HG03565 (cell line): ENCODE measurements at regions not wholly inside any gene's neighbourhood (a gene's known extent, or its start where the extent isn't known, plus 50 kb on each side); places are given as distances from the start of the nearest gene placed in this dataset.
"Not testable (repeated sequence)": the region's sequence is repeated elsewhere in the genome, so short reads cannot be mapped to it uniquely, and the experiment has no call there.

Experiments used
- ATAC-seq: cut with Tn5 transposase; IDR thresholded peaks from one replicate; pipeline ENCODE4 v1.9.1; 2021; ENCODE audit warnings: mild to moderate bottlenecking, moderate library complexity; ENCODE audit not compliant: unreplicated experiment

GRCh38 chrY:14344648-14345333 is 179.5 kb upstream of the NLGN4Y start:
- peak; percentile 57 for ATAC-seq

- ATAC-seq: no peak
Observed at GRCh38 chrY:14351590-14351989, 172.7 kb upstream of the NLGN4Y start.

GRCh38 chrY:14356154-14356553 is 168.2 kb upstream of the NLGN4Y start:
- ATAC-seq: no peak

DNA sequence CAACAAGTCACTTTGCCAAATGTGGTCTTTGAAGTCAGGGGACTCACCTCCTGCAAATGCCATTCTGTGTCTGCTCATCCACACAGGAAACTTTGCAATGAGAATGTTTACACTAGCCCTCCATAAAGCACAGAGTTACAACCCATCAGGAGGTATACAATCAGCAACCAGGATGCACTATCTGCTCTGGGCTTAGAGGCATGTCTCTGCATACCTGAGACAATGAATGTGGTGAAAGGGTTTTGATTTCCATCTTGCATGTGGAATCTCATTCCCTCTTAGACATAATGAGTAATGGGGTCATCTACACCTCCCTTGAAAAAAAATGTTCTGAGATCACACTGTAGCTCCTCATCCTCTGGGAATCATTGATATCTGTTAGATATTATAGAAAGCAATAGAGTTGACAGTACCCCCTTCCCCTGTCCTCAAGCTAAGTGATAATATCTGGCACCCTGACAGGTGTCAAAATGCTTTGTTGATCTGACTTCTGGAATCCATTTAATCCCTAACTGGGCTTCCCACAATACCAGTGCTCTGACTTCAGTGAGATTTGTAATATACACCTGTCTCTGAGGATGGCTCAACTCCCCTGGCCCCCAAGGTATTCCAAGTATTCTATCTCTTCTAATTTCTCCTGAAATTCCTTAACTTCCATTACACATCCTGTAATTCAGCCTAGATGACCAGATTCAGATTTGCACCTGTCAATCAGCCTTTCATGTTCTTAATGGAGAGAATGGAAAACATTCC is 163.4 kb upstream of the NLGN4Y start:
- ATAC-seq: no peak

DNA sequence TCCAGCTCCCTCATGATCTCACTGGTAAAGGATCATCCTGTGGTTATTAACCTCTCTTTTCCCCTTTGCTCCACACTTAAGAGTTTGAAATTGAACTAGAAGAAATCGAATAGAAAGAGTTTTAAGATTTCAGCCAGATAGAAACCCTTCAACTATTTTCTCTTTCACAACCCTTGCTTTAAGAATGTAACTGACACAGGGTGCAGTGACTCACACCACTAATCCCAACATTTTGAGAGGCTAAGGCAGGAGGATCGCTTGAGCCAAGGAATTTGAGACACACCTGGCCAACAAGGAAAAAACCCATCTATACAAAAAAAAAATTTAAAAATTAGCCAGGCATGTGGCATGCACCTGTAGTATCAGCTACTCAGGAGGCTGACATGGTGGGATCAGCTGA is 150.7 kb upstream of the NLGN4Y start:
- ATAC-seq: no peak

GRCh38 chrY:14378217-14378616 is 146.1 kb upstream of the NLGN4Y start:
- ATAC-seq: no peak

GRCh38 chrY:14410549-14411030 is 113.7 kb upstream of the NLGN4Y start:
- not testable (repeated sequence) for ATAC-seq

- ATAC-seq: no peak
Observed at GRCh38 chrY:14411334-14411733, 113.0 kb upstream of the NLGN4Y start.

DNA sequence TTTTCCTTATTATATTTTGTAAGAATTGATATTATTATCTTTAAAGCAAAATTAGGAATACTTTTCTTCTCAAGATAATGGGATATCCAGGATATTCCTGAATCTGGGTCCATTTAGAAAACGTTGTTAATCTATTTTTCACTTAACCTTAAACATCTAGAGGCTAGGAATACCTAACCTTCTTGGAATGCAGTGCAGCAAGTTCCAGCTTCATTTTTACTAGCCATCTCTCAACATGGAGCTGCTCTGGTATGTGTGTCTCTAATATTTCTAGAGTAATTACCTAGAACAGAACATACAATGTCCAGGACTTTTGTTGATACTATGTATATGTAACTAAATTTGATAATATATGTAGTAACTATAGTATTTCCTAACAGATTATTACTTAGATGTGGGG is 87.8 kb upstream of the NLGN4Y start:
- no peak for ATAC-seq

DNA sequence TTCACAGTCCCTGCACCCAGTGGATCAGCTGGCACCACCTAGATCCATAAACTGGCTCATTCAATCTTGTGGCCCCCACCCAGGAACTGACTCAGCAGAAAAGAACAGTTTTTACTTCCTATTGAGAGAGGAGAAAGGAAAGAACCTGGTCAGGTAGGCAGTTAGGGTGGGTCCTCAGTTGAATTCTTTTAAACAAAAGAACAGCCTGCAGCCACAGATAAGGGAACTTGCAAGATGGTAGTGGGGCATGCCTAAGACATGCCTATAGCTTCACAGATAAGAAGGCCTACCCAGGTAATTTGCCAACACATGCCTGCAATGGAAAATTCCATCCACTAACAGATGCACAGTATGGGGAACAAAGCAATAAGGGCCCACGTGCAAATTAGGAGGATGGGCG is 86.7 kb upstream of the NLGN4Y start:
- ATAC-seq: no peak

DNA sequence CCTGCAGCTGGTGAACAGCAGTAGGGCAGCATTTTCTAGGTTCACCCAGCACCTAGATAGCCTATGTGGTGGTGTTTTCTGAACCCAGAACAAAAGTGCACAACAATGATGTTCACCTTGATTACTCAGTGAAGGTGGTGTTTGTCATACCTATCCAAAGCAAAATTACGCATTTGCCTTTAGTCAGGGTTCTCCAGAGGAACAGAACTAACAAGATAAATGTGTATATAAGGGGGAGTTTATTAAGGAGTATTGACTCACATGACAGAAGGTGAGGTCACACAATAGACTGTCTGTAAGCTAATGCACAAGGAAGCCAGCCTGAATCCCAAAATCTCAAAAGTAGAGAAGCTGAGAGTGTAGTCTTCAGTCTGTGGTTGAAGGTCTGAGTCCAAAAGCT is 85.9 kb upstream of the NLGN4Y start:
- no peak for ATAC-seq

- ATAC-seq: no peak
Observed at GRCh38 chrY:14444550-14444949, 79.8 kb upstream of the NLGN4Y start.

DNA sequence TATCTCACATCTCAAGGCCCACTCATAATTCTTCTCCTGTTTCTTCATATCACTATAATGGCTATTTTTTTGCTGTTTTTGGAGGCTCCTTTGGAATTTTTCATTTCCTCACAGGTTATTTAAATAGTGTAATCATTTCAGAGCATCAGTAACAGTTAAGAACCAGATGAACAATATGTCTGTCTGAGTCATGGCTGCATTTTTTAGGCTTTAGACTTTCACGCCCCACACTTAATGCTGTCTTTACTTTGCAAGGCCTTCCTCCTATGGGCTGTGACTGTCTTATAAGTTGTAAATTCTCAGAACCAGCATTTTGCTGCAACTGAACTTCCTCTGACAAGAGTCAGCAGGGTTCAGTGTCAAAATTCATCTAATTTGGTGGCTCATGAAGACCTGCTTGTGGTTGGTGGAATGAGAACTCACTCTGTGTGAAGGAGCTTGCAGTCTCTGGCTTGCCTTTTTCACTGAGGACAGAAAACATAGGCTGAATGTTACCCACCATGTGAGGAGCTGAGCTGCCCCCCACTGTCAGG is 56.1 kb upstream of the NLGN4Y start:
- no peak for ATAC-seq

- ATAC-seq: no peak
Observed at GRCh38 chrY:14472421-14472820, 51.9 kb upstream of the NLGN4Y start.

GRCh38 chrY:14473320-14473719 is 51.0 kb upstream of the NLGN4Y start:
- no peak for ATAC-seq
